GM12873 (cell line): ENCODE measurements at regions not wholly inside any gene's neighbourhood (a gene's known extent, or its start where the extent isn't known, plus 50 kb on each side); places are given as distances from the start of the nearest gene placed in this dataset.

ENCODE experiments used
- TF ChIP-seq, protein P1 (sequence below): IDR thresholded peaks from 2 replicates; pipeline ENCODE4 v1.5.1; 2012; ENCODE audit warnings: low read depth, mild to moderate bottlenecking, moderate library complexity, low read length, control low read depth; ENCODE audit not compliant: insufficient read depth; ENCODE audit errors: missing control alignments

DNA sequence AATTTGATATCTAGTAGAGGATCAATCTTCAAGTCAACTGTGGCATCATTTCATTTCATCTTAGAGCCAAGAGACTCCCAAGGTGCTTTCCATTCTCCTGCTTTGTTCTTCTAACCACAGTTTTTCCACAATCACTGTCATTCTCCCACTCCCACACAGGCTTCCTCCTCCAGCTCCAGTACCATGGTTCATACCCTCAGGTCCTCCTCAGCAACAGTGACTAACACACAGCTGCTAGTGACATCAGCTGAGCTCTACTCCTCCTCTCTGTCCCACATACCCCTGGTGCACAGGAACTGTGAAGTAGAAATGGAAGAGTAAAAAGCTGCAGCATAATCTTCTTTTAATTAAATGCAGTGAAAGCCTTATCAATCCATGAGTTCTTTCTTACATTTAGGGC lies 200.2 kb upstream of the DPH6 start:
- TF ChIP-seq, protein P1, sequence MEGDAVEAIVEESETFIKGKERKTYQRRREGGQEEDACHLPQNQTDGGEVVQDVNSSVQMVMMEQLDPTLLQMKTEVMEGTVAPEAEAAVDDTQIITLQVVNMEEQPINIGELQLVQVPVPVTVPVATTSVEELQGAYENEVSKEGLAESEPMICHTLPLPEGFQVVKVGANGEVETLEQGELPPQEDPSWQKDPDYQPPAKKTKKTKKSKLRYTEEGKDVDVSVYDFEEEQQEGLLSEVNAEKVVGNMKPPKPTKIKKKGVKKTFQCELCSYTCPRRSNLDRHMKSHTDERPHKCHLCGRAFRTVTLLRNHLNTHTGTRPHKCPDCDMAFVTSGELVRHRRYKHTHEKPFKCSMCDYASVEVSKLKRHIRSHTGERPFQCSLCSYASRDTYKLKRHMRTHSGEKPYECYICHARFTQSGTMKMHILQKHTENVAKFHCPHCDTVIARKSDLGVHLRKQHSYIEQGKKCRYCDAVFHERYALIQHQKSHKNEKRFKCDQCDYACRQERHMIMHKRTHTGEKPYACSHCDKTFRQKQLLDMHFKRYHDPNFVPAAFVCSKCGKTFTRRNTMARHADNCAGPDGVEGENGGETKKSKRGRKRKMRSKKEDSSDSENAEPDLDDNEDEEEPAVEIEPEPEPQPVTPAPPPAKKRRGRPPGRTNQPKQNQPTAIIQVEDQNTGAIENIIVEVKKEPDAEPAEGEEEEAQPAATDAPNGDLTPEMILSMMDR, result no peak

DNA sequence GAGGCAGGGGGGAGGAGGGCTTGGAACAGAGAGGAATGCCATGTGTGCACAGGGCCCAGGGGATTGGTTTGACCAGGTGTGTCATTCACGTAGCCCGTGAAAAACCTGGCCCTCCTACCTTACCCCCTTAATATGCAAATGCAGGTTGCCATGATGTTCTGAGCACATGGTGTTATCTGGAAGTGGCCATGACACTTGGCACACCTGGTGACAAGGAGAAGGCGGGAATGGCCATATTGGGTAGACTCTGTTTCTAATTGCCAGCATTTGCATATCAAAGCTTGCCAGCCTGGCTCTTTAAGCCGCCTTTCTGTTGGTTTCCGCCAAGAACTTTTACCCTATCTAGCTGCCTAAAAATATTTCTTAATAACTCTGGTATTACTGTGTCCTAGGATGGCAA lies 202.1 kb upstream of the DPH6 start:
- TF ChIP-seq, protein P1, result no peak

DNA sequence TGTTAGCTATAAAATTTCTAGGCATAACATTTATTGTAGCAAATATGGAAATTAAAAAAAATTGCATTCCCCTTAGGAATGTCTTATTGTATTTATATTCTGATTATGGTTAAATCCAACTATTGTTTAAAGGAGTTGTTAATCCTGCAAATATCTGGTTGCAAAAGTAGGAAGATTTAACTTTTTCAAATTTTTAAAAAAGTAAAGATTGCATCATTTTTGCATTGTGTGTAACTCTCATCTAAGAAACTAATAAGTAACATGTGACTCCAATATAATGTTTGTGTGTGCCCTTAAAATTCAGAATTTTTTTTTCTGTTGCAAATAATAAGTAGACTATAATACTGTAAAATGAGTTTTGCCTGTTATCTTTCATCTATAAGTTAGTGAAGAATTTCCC lies 204.1 kb upstream of the DPH6 start:
- TF ChIP-seq, protein P1, result no peak

DNA sequence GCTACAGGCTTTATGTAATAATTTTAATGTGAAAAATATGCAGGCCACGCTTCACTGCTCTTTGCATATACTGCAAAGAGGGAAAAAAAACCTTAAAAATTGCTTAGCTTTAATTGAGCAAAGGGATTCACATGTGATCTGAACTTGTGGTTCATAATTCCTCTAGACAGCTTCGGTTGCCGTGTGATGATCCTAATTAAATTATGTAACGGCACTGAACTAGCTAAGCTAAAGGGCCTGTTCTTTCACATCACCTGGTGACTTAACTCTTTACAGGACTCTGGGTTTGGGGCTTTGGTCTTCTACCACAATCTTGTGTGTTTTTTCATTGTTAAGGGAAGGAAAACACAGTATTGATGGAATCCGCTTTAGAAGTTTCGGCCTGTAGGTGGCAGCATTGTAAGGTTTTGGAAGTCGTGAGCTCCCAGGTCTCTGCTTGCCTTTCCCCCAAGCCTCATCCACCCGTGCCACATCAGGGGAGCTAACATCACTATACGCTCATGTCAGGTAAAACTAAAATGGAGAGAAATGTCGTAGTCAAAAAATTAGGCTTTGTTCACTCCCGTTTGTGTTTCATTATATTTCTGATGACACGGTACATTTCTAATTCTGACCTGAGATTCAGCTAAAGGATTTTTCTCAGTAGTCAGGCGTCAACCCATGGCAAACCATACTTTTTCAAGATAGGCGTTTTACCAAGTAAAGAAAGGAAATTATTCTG lies 205.6 kb upstream of the DPH6 start:
- TF ChIP-seq, protein P1, result peak; percentile 86

DNA sequence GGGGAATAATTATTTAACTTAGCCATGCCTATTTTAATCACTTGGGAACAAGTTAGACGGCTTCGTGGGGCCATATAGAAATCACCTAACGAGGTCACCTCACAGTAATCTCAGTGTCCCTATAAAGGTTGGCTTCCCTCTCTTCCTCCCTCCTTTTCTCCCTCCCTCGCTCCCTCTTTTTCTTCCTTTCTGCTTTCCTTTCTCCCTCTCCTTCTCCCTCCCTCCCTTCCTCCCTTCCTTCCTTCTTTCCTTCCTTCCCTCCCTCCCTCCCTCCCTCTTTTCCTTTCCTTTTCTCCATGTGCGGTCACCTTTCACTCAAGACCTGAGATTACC lies 206.1 kb upstream of the DPH6 start:
- TF ChIP-seq, protein P1, result no peak

DNA sequence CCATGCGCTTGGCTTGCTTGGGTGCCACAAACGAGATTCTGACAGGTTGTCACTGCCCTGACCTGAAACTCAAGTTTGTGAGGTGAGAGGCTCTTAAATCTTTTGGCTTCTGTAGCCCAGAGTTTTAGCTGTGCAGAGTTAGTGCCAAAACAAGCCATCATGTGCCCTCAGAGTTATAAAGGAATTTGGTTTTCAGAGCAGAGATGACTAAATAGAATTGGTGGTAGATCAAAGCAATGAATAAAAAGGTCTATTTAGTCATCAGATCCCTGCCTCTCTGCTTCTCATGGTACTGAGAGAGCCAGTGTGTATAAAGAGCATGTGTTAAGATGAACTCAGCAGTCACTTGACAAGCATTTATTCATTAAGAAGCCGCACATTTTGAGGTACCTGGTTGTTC lies 207.5 kb upstream of the DPH6 start:
- TF ChIP-seq, protein P1, result no peak

DNA sequence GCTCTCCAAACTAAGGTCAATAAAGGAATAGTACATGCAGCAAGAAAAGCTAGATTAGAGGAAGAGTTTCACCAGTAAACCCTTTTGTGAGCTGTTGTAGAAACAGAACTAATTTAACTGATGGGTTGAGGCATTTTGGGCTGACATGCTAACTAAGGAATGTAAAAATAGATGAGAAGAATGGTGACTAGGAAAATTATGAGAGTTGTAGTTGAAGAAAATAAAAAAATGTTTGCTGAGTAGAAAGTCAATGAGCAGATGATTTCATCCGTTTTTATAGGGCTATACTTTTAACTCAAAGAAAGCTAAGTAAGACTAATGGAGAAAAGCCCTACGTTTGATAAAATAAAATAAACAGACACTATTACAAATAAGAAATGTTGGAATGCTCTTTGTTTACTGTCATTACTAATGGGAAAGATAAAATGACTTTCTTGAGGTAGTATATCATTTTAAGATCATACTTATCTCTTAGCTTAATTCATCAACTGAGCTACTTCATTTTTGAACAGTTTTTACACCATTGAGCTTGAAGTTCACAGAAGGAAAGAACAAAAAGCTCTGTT lies 209.4 kb upstream of the DPH6 start:
- TF ChIP-seq, protein P1, result no peak

DNA sequence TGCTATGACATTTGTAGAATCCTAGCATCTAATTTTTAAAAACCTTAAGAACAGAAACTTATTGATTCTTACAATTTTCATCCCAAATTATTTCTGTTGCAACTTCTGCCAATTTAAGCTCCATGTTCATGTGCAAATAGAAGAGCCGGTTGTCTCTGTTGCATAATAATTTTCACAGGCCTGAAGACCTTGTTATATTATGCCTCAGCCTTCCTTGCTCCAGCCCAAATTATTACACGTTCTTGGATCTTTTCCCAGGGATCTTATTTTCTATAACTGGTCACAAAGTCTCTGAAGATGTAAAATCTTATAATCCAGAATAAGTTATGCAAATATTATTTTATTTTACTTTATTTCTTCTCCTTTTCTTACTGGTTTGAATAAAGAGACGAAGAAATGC lies 210.7 kb upstream of the DPH6 start:
- TF ChIP-seq, protein P1, result no peak
